Transverse colon (tissue), 4 donors: ENCODE measurements at regions not wholly inside any gene's neighbourhood (a gene's known extent, or its start where the extent isn't known, plus 50 kb on each side); places are given as distances from the start of the nearest gene placed in this dataset.

ENCODE experiments used
- DNase-seq: peaks from one replicate; pipeline ENCODE4 v3.0.0-alpha.2; 2019
- H3K27ac ChIP-seq, 4 donors: fragments of 200-600 bp; sonication (generic); 2 replicates each; pipeline ENCODE4 v1.5.1; 2016 to 2018; ENCODE audit warnings: inconsistent platforms in 4 of 4
- H3K27me3 ChIP-seq: fragments of 200-600 bp; sonication (generic); 2 replicates; pipeline ENCODE4 v1.5.1; 2017; ENCODE audit warnings: inconsistent platforms
- H3K36me3 ChIP-seq, 4 donors: fragments of 200-600 bp; sonication (generic); 2 replicates each; pipeline ENCODE4 v1.5.1; 2017 to 2019; ENCODE audit warnings: inconsistent platforms in 4 of 4
- H3K4me1 ChIP-seq, 4 donors: fragments of 200-600 bp; sonication (generic); 2 replicates each; pipeline ENCODE4 v1.5.1; 2017 to 2020; ENCODE audit warnings: inconsistent platforms in 4 of 4
- H3K4me3 ChIP-seq, 4 donors: fragments of 200-600 bp; sonication (generic); 1 replicate in 1 of 4; 2 replicates in 3 of 4; pipeline versions ENCODE4 v1.5.1 to v1.6.1; 2017 to 2019; ENCODE audit warnings: inconsistent platforms in 4 of 4
- H3K9me3 ChIP-seq, 2 donors: fragments of 200-600 bp; sonication (generic); 2 replicates each; pipeline ENCODE4 v1.5.1; 2017 to 2019; ENCODE audit warnings: inconsistent platforms in 2 of 2
- CTCF ChIP-seq, 5 experiments: fragments of 200-600 bp in 3 of 5; fragments of 450-650 bp in 2 of 5; sonication (generic) in 3 of 5; IDR thresholded peaks; 1 replicate in 2 of 5; 2 replicates in 3 of 5; pipeline ENCODE4 v1.5.1; 2016 to 2017; ENCODE audit warnings: antibody characterized with exemption in 5 of 5, inconsistent platforms in 3 of 5, mild to moderate bottlenecking in 2 of 5, moderate library complexity in 1 of 5
- EP300 ChIP-seq: sonication (generic); formaldehyde crosslinking; IDR thresholded peaks from one replicate; pipeline ENCODE4 v1.6.1; 2017; ENCODE audit warnings: antibody characterized with exemption, low read depth
- POLR2A ChIP-seq: fragments of 450-650 bp; IDR thresholded peaks from one replicate; pipeline ENCODE4 v1.6.1; 2016; ENCODE audit warnings: antibody characterized with exemption, mild to moderate bottlenecking, moderate library complexity
- POLR2AphosphoS5 ChIP-seq, 3 donors: sonication (generic); formaldehyde crosslinking; IDR thresholded peaks; one replicate each; pipeline ENCODE4 v1.6.1; 2016; ENCODE audit warnings: antibody characterized with exemption in 3 of 3
- WGBS, 2 donors: methylation state at CpG; one replicate each; pipeline ENCODE4 v1.1.5; 2018; ENCODE audit warnings: low coverage in 1 of 2; 5-methylcytosine and 5-hydroxymethylcytosine counted together
- in situ Hi-C, 4 donors: fragments of 200-750 bp; cut with MboI; loops; one replicate each; pipeline versions ENCODE4 v1.15.0 to v1.15.1; 2017; ENCODE audit warnings: low sequenced_read_pairs in 3 of 4, low pct_ligation_motif_present in 1 of 4, low pct_unique_long_range_greater_than_20kb in 1 of 4
- intact Hi-C: fragments of 100-400 bp; cut with DNase I; formaldehyde crosslinking; loops from one replicate; pipeline ENCODE4 v1.15.1; 2023; ENCODE audit warnings: low total_unique reads

GRCh38 chr10:44702531-44702930 is 208.6 kb upstream of the TMEM72 start:
- DNase-seq = no peak
- intact Hi-C loops (no loop called here), in situ Hi-C loops (no loop called here)
- H3K27ac ChIP-seq = no peak overlapping the region
- no peaks in the 10 kb centered on the region for H3K27me3 ChIP-seq
- 73 to 88% methylated on average over 1 of the region's 1 CpG for WGBS, 2 donors
- no peaks in the 10 kb centered on the region for H3K36me3 ChIP-seq
- no peaks in the 10 kb centered on the region for H3K4me1 ChIP-seq
- H3K9me3 ChIP-seq = peaks cover 0 to 6% of the 10 kb centered on the region in 2 donors
- H3K4me3 ChIP-seq = no peak overlapping the region
- no peak for TF ChIP-seq POLR2AphosphoS5 (IDR thresholded peaks at IDR 0.05)
- TF ChIP-seq EP300 = no peak
- no peak for TF ChIP-seq POLR2A
- TF ChIP-seq CTCF (IDR thresholded peaks at IDR 0.05) = no peak

GRCh38 chr10:44703241-44704155 is 207.6 kb upstream of the TMEM72 start:
- Histone ChIP-seq H3K9me3 (peaks cover 0 to 6% of the 10 kb centered on the region in 2 donors), H3K36me3 (no peaks in the 10 kb centered on the region), H3K27ac (no peak overlapping the region), H3K4me1 (no peaks in the 10 kb centered on the region), H3K27me3 (no peaks in the 10 kb centered on the region), H3K4me3 (no peak overlapping the region)
- TF ChIP-seq POLR2AphosphoS5 (IDR thresholded peaks at IDR 0.05) (no peak), POLR2A (no peak), EP300 (no peak), CTCF (IDR thresholded peaks at IDR 0.05) (no peak)
- 75 to 80% methylated on average over 5 to 6 of the region's 6 CpGs for WGBS, 2 donors
- in situ Hi-C loops = no loop called here
- DNase-seq = no peak
- intact Hi-C loops = no loop called here

- TF ChIP-seq CTCF (IDR thresholded peaks at IDR 0.05) (no peak), POLR2AphosphoS5 (IDR thresholded peaks at IDR 0.05) (no peak), POLR2A (no peak), EP300 (no peak)
- H3K36me3 ChIP-seq = no peaks in the 10 kb centered on the region
- 83 to 87% methylated on average over 1 of the region's 1 CpG for WGBS, 2 donors
- H3K4me1 ChIP-seq = no peaks in the 10 kb centered on the region
- no peaks in the 10 kb centered on the region for H3K27me3 ChIP-seq
- intact Hi-C loops (no loop called here), in situ Hi-C loops (no loop called here)
- no peak for DNase-seq
- H3K27ac ChIP-seq = no peak overlapping the region
- H3K4me3 ChIP-seq = no peak overlapping the region
- H3K9me3 ChIP-seq = peaks cover 0 to 6% of the 10 kb centered on the region in 2 donors
These were observed 206.5 kb upstream of the TMEM72 start for GRCh38 chr10:44704616-44705015.

GRCh38 chr10:44706745-44707144 is 204.4 kb upstream of the TMEM72 start:
- H3K4me1 ChIP-seq = no peaks in the 10 kb centered on the region
- H3K4me3 ChIP-seq = no peak overlapping the region
- no peak for TF ChIP-seq EP300
- no peak for TF ChIP-seq POLR2A
- TF ChIP-seq POLR2AphosphoS5 (IDR thresholded peaks at IDR 0.05) = no peak
- TF ChIP-seq CTCF (IDR thresholded peaks at IDR 0.05) = no peak
- DNase-seq = no peak
- intact Hi-C loops = no loop called here
- H3K27ac ChIP-seq = no peak overlapping the region
- H3K27me3 ChIP-seq = no peaks in the 10 kb centered on the region
- in situ Hi-C loops = no loop called here
- no peaks in the 10 kb centered on the region for H3K36me3 ChIP-seq
- peaks cover 0 to 6% of the 10 kb centered on the region in 2 donors for H3K9me3 ChIP-seq
